Adrenal gland (tissue), 9 donors: ENCODE measurements at regions not wholly inside any gene's neighbourhood (a gene's known extent, or its start where the extent isn't known, plus 50 kb on each side); places are given as distances from the start of the nearest gene placed in this dataset.

Experiments
- DNase-seq, 7 donors: peaks; one replicate each; pipeline ENCODE4 v3.0.0-alpha.2; 2019 to 2020
- H3K27ac ChIP-seq, 5 donors: fragments of 200-600 bp; sonication (generic) in 4 of 5; 1 replicate in 3 of 5; 2 replicates in 2 of 5; pipeline versions ENCODE4 v1.5.1 to v1.8.0; 2016 to 2020; ENCODE audit warnings: mild to moderate bottlenecking in 1 of 5
- H3K27me3 ChIP-seq: fragments of 200-600 bp; 2 replicates; pipeline ENCODE4 v1.8.0; 2021
- H3K36me3 ChIP-seq, 2 donors: fragments of 200-600 bp; replicated peaks in 1 of 2; 1 replicate in 1 of 2; 2 replicates in 1 of 2; pipeline versions ENCODE4 v1.5.1 to v1.8.0; 2018 to 2022
- H3K4me1 ChIP-seq, 2 donors: fragments of 200-600 bp; replicated peaks in 1 of 2; 1 replicate in 1 of 2; 2 replicates in 1 of 2; pipeline versions ENCODE4 v1.5.1 to v1.8.0; 2018 to 2021
- H3K4me3 ChIP-seq, 4 donors: fragments of 200-600 bp; sonication (generic) in 3 of 4; one replicate each; pipeline ENCODE4 v1.5.1; 2016 to 2018
- H3K9me3 ChIP-seq, 3 donors: fragments of 200-600 bp; sonication (generic) in 1 of 3; replicated peaks in 1 of 3; 1 replicate in 2 of 3; 2 replicates in 1 of 3; pipeline versions ENCODE4 v1.5.1 to v1.8.0; 2016 to 2021
- POLR2A ChIP-seq, 2 donors: fragments of 450-650 bp; IDR thresholded peaks; one replicate each; pipeline ENCODE4 v1.6.1; 2017; ENCODE audit warnings: antibody characterized with exemption in 2 of 2, mild to moderate bottlenecking in 2 of 2, moderate library complexity in 1 of 2
- WGBS, 4 donors: extraction: QIAGEN DNeasy Blood & Tissue Kit in 2 of 4; methylation state at CpG; one replicate each; pipeline versions ENCODE4 v1.1.5 to v1.1.7; 2013 to 2017; 5-methylcytosine and 5-hydroxymethylcytosine counted together
- intact Hi-C, 2 donors: fragments of 100-400 bp; cut with DNase I; formaldehyde crosslinking; loops; one replicate each; pipeline versions ENCODE4 v1.14.1 to v1.15.0; 2022 to 2023
- TF ChIP-seq, protein P1 (sequence below), 6 experiments: fragments of 450-650 bp in 4 of 6; fragments of 200-600 bp in 2 of 6; sonication (generic) in 1 of 6; IDR thresholded peaks; 1 replicate in 5 of 6; 2 replicates in 1 of 6; pipeline versions ENCODE4 v1.5.1 to v1.8.0; 2016 to 2021; ENCODE audit warnings: antibody characterized with exemption in 6 of 6, mild to moderate bottlenecking in 2 of 6, moderate library complexity in 1 of 6
- donor health status: healthy with polysubstance abuse.
- donor health status: Bipolar disorder and iron deficiency.
- donor health status: DM: yes; HTN: yes; CAD: no.
- donor health status: DM: no; HTN: no; CAD: no.
- donor health status: DM: no; HTN: no; CAD: no.

- H3K27ac ChIP-seq, result no peak overlapping the region
- 38 to 54% (median 46%) methylated on average over 2 of the region's 2 CpGs for WGBS, 4 donors
- intact Hi-C loops, result no loop called here
- no peaks in the 10 kb centered on the region for H3K9me3 ChIP-seq
- no peak for TF ChIP-seq POLR2A (IDR thresholded peaks at IDR 0.05)
- TF ChIP-seq, protein P1, sequence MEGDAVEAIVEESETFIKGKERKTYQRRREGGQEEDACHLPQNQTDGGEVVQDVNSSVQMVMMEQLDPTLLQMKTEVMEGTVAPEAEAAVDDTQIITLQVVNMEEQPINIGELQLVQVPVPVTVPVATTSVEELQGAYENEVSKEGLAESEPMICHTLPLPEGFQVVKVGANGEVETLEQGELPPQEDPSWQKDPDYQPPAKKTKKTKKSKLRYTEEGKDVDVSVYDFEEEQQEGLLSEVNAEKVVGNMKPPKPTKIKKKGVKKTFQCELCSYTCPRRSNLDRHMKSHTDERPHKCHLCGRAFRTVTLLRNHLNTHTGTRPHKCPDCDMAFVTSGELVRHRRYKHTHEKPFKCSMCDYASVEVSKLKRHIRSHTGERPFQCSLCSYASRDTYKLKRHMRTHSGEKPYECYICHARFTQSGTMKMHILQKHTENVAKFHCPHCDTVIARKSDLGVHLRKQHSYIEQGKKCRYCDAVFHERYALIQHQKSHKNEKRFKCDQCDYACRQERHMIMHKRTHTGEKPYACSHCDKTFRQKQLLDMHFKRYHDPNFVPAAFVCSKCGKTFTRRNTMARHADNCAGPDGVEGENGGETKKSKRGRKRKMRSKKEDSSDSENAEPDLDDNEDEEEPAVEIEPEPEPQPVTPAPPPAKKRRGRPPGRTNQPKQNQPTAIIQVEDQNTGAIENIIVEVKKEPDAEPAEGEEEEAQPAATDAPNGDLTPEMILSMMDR (IDR thresholded peaks at IDR 0.05), result no peak
- DNase-seq, result no peak
- no peaks in the 10 kb centered on the region for H3K36me3 ChIP-seq
- H3K4me1 ChIP-seq, result no peaks in the 10 kb centered on the region
- H3K27me3 ChIP-seq, result no peaks in the 10 kb centered on the region
- no peak overlapping the region for H3K4me3 ChIP-seq
Observed at GRCh38 chr21:24681456-24681855, 925.8 kb downstream of the MRPL39 start.

GRCh38 chr21:24671901-24672300 lies 935.4 kb downstream of the MRPL39 start:
- WGBS, 4 donors, result 46 to 71% (median 57%) methylated on average over 1 of the region's 1 CpG
- H3K4me3 ChIP-seq, result no peak overlapping the region
- DNase-seq, result no peak
- no peaks in the 10 kb centered on the region for H3K4me1 ChIP-seq
- no peaks in the 10 kb centered on the region for H3K36me3 ChIP-seq
- no peaks in the 10 kb centered on the region for H3K27me3 ChIP-seq
- TF ChIP-seq, protein P1 (IDR thresholded peaks at IDR 0.05), result no peak
- TF ChIP-seq POLR2A (IDR thresholded peaks at IDR 0.05), result no peak
- no peaks in the 10 kb centered on the region for H3K9me3 ChIP-seq
- intact Hi-C loops, result no loop called here
- no peak overlapping the region for H3K27ac ChIP-seq

GRCh38 chr21:24658926-24659325 lies 948.4 kb downstream of the MRPL39 start:
- no peak for DNase-seq
- H3K27ac ChIP-seq, result no peak overlapping the region
- no peaks in the 10 kb centered on the region for H3K9me3 ChIP-seq
- no peak overlapping the region for H3K4me3 ChIP-seq
- TF ChIP-seq, protein P1 (IDR thresholded peaks at IDR 0.05), result no peak
- TF ChIP-seq POLR2A (IDR thresholded peaks at IDR 0.05), result no peak
- H3K36me3 ChIP-seq, result no peaks in the 10 kb centered on the region
- intact Hi-C loops, result no loop called here
- H3K4me1 ChIP-seq, result no peaks in the 10 kb centered on the region
- no peaks in the 10 kb centered on the region for H3K27me3 ChIP-seq

DNA sequence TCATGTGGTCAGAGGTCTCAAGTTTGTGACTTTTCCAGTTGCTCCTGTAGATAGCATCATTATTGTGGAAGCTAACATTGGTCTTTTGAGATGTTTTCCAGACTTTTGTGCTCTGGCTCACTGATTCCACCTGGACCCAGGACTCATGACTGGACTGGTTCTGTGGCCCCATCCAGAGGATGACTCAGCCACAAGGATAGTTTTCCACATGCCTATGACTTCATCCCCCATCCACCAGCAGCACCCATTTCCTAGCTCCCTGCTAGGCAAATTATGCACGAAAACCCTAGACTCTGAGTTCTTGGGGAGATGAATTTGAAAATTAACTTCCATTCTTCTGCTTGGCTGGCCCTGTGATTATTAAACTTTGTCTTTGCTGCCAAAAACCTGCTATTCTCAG lies 949.3 kb downstream of the MRPL39 start:
- H3K9me3 ChIP-seq, result no peaks in the 10 kb centered on the region
- TF ChIP-seq POLR2A (IDR thresholded peaks at IDR 0.05), result no peak
- TF ChIP-seq, protein P1 (IDR thresholded peaks at IDR 0.05), result no peak
- no peak for DNase-seq
- H3K4me1 ChIP-seq, result no peaks in the 10 kb centered on the region
- H3K4me3 ChIP-seq, result no peak overlapping the region
- no peaks in the 10 kb centered on the region for H3K27me3 ChIP-seq
- intact Hi-C loops, result no loop called here
- H3K27ac ChIP-seq, result no peak overlapping the region
- H3K36me3 ChIP-seq, result no peaks in the 10 kb centered on the region
- WGBS, 4 donors, result 60 to 94% (median 81%) methylated on average over 1 of the region's 1 CpG
